ENCODE measurements at regions not wholly inside any gene's neighbourhood (a gene's known extent, or its start where the extent isn't known, plus 50 kb on each side); places are given as distances from the start of the nearest gene placed in this dataset.

DNA sequence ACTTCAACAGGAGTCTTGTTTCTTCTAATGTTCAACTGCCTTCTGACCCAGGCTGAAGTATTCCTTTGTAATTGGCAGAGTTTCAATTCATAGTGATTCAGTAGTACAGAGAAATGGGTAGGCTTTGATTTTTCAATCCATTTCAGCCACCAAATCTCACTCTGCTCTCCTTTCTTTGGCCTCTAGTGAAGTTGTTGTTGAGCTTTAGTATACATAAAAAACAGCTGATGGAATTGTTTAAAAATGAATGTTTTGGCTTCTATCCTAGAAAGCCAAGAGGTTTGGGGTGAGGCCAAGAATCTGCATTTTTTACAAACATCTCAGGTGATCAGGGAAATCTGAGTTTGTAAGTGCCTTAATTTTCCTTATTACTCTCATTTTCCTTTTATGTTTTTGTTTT, 182.9 kb upstream of the MAP1B start:
- Histone ChIP-seq H3K9me3 (ENCODE audit: control insufficient read depth, insufficient read depth, low read depth, low read length) (no peaks in the 10 kb centered on the region), H3K27me3 (ENCODE audit: control insufficient read depth, insufficient read depth, low read length) (no peaks in the 10 kb centered on the region), H2AFZ (ENCODE audit: low read length) (no peak overlapping the region), H4K20me1 (ENCODE audit: control insufficient read depth, extremely low read depth, insufficient read depth, low read length) (no peaks in the 10 kb centered on the region), H3K9ac (ENCODE audit: insufficient read depth, low read length) (no peak overlapping the region), H3K4me3 (replicated peaks in 1 of 4; ENCODE audit: control extremely low read depth in 1 of 4, insufficient read depth in 1 of 4, low read depth in 3 of 4, low read length in 4 of 4) (no peak overlapping the region), H3K4me1 (ENCODE audit: control insufficient read depth, extremely low read depth, insufficient read depth, low read length) (peaks cover 2% of the 10 kb centered on the region), H3K79me2 (ENCODE audit: control insufficient read depth, insufficient read depth, low read length) (no peaks in the 10 kb centered on the region), H3K36me3 (ENCODE audit: control insufficient read depth, insufficient read depth, low read length) (no peaks in the 10 kb centered on the region), H3K4me2 (ENCODE audit: extremely low read depth, insufficient read depth, low read length) (peak overlapping the region; percentile 13), H3K27ac (ENCODE audit: insufficient read depth, low read length) (no peak overlapping the region)
- DNase-seq (ENCODE audit: low read depth in 2 of 2) = peak in 1 of 2 donors; percentile 36
- TF ChIP-seq, protein P1, sequence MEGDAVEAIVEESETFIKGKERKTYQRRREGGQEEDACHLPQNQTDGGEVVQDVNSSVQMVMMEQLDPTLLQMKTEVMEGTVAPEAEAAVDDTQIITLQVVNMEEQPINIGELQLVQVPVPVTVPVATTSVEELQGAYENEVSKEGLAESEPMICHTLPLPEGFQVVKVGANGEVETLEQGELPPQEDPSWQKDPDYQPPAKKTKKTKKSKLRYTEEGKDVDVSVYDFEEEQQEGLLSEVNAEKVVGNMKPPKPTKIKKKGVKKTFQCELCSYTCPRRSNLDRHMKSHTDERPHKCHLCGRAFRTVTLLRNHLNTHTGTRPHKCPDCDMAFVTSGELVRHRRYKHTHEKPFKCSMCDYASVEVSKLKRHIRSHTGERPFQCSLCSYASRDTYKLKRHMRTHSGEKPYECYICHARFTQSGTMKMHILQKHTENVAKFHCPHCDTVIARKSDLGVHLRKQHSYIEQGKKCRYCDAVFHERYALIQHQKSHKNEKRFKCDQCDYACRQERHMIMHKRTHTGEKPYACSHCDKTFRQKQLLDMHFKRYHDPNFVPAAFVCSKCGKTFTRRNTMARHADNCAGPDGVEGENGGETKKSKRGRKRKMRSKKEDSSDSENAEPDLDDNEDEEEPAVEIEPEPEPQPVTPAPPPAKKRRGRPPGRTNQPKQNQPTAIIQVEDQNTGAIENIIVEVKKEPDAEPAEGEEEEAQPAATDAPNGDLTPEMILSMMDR (conservative IDR thresholded peaks at IDR 0.05 in 1 of 2, IDR thresholded peaks at IDR 0.05 in 1 of 2; ENCODE audit: low read depth in 1 of 2, low read length in 2 of 2) = no peak
- no peak for TF ChIP-seq EZH2 (IDR thresholded peaks at IDR 0.05; ENCODE audit: low read length, missing control alignments)

DNA sequence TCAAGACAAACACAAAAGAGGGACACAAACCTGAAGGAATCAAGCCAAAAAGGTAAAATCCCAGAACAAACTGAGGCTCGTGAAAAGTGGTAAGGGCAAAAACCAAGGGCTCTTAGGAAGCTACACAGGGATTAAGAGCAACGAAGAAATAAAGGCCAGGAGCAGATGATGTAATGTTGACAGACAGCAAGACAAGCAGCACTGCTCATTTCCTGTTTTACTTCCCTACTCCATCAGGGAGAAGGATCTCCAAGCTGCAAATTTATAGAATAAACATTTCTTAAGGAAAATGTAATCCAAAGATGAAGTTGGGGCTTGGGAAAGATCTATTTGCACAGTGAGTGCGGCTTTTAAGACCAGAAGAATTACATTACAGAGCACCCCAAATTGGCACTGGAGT, 182.3 kb upstream of the MAP1B start:
- no peak overlapping the region for H3K4me3 ChIP-seq (replicated peaks in 1 of 4; ENCODE audit: control extremely low read depth in 1 of 4, insufficient read depth in 1 of 4, low read depth in 3 of 4, low read length in 4 of 4)
- H3K36me3 ChIP-seq (ENCODE audit: control insufficient read depth, insufficient read depth, low read length) = no peaks in the 10 kb centered on the region
- H3K4me1 ChIP-seq (ENCODE audit: control insufficient read depth, extremely low read depth, insufficient read depth, low read length) = peaks cover 2% of the 10 kb centered on the region
- no peaks in the 10 kb centered on the region for H3K9me3 ChIP-seq (ENCODE audit: control insufficient read depth, insufficient read depth, low read depth, low read length)
- no peak for TF ChIP-seq EZH2 (IDR thresholded peaks at IDR 0.05; ENCODE audit: low read length, missing control alignments)
- TF ChIP-seq, protein P1 (conservative IDR thresholded peaks at IDR 0.05 in 1 of 2, IDR thresholded peaks at IDR 0.05 in 1 of 2; ENCODE audit: low read depth in 1 of 2, low read length in 2 of 2) = no peak
- H2AFZ ChIP-seq (ENCODE audit: low read length) = no peak overlapping the region
- peak; percentile 50 to 67 for DNase-seq (ENCODE audit: low read depth in 2 of 2)
- H3K79me2 ChIP-seq (ENCODE audit: control insufficient read depth, insufficient read depth, low read length) = no peaks in the 10 kb centered on the region
- no peaks in the 10 kb centered on the region for H4K20me1 ChIP-seq (ENCODE audit: control insufficient read depth, extremely low read depth, insufficient read depth, low read length)
- H3K27me3 ChIP-seq (ENCODE audit: control insufficient read depth, insufficient read depth, low read length) = no peaks in the 10 kb centered on the region
- H3K27ac ChIP-seq (ENCODE audit: insufficient read depth, low read length) = no peak overlapping the region
- H3K9ac ChIP-seq (ENCODE audit: insufficient read depth, low read length) = no peak overlapping the region
- H3K4me2 ChIP-seq (ENCODE audit: extremely low read depth, insufficient read depth, low read length) = no peak overlapping the region

DNA sequence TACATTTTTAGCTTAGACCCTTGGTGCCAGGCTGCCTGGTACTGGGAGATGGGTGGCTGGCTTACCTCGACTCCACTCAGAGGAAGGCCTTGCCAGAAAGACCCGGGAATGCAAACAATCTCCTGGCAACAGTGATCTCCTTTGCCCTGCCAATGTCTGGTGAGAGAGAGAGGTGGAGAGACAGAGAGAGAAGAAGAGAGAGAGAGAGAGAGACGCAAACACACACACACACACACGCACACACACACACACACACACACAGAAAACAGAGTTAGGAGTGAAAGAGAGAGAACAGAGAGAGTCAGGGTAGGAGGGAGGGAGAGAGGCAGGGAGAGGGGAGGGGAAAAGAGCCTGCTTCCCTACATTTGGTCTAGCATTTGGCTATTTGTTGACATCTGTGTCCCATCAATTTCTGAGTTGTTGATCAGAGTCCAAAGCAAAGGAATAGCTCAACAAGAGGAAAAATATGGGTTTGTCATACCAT, 181.6 kb upstream of the MAP1B start:
- Histone ChIP-seq H3K27ac (ENCODE audit: insufficient read depth, low read length) (no peak overlapping the region), H3K9me3 (ENCODE audit: control insufficient read depth, insufficient read depth, low read depth, low read length) (no peaks in the 10 kb centered on the region), H3K79me2 (ENCODE audit: control insufficient read depth, insufficient read depth, low read length) (no peaks in the 10 kb centered on the region), H3K4me3 (replicated peaks in 1 of 4; ENCODE audit: control extremely low read depth in 1 of 4, insufficient read depth in 1 of 4, low read depth in 3 of 4, low read length in 4 of 4) (no peak overlapping the region), H3K4me1 (ENCODE audit: control insufficient read depth, extremely low read depth, insufficient read depth, low read length) (peaks cover 2% of the 10 kb centered on the region), H3K36me3 (ENCODE audit: control insufficient read depth, insufficient read depth, low read length) (no peaks in the 10 kb centered on the region), H3K27me3 (ENCODE audit: control insufficient read depth, insufficient read depth, low read length) (no peaks in the 10 kb centered on the region), H2AFZ (ENCODE audit: low read length) (no peak overlapping the region), H3K4me2 (ENCODE audit: extremely low read depth, insufficient read depth, low read length) (no peak overlapping the region), H4K20me1 (ENCODE audit: control insufficient read depth, extremely low read depth, insufficient read depth, low read length) (no peaks in the 10 kb centered on the region), H3K9ac (ENCODE audit: insufficient read depth, low read length) (no peak overlapping the region)
- TF ChIP-seq, protein P1 (conservative IDR thresholded peaks at IDR 0.05 in 1 of 2, IDR thresholded peaks at IDR 0.05 in 1 of 2; ENCODE audit: low read depth in 1 of 2, low read length in 2 of 2) = no peak
- no peak for TF ChIP-seq EZH2 (IDR thresholded peaks at IDR 0.05; ENCODE audit: low read length, missing control alignments)
- peak in 1 of 2 donors; percentile 35 for DNase-seq (ENCODE audit: low read depth in 2 of 2)
